Activated T-cell treated with anti-CD3 and anti-CD28 coated beads, Interleukin-2, amount 50 U/mL, for 24 hours (primary cell): ENCODE measurements at regions not wholly inside any gene's neighbourhood (a gene's known extent, or its start where the extent isn't known, plus 50 kb on each side); places are given as distances from the start of the nearest gene placed in this dataset.

Source experiments
- DNase-seq: peaks from one replicate; pipeline ENCODE4 v3.0.0-alpha.2; 2020
- H3K27ac Mint-ChIP-seq: 2 replicates; pipeline ENCODE4 v1.8.0; 2020; ENCODE audit warnings: mild to moderate bottlenecking, mixed read lengths
- H3K27me3 Mint-ChIP-seq: 2 replicates; pipeline ENCODE4 v1.8.0; 2020; ENCODE audit warnings: mixed read lengths
- H3K36me3 Mint-ChIP-seq: 2 replicates; pipeline ENCODE4 v1.8.0; 2020; ENCODE audit warnings: low read depth, mixed read lengths
- H3K4me1 Mint-ChIP-seq: 2 replicates; pipeline ENCODE4 v1.8.0; 2020; ENCODE audit warnings: low read depth, mixed read lengths
- H3K4me3 Mint-ChIP-seq: 2 replicates; pipeline ENCODE4 v1.8.0; 2020; ENCODE audit warnings: mild to moderate bottlenecking, moderate library complexity, mixed read lengths
- H3K9me3 Mint-ChIP-seq: 2 replicates; pipeline ENCODE4 v1.8.0; 2020; ENCODE audit warnings: mixed read lengths

DNA sequence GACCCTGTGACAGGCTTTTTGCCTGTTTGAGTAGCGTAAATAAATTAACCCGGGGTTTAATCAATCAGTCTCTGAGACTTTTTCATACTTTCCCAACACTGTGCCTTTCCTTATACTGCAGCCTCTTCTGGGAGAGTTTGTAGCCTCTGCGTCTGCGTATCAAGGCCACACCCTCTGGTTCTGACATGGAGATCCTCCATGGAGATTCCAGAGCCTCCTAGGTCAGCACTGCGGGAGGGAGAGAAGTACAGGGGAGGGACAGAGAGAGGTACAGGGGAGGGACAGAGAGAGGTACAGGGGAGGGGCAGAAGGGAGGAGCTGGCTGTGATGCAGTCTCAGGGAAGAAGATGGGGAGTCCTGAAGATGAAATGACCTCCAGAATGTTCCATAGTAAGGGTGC, 166.0 kb downstream of the ARL4C start:
- Mint-ChIP-seq H3K4me3 (no peak overlapping the region), H3K9me3 (no peaks in the 10 kb centered on the region), H3K27me3 (no peaks in the 10 kb centered on the region), H3K4me1 (peaks cover 25% of the 10 kb centered on the region), H3K27ac (peak overlapping the region; percentile 31), H3K36me3 (no peaks in the 10 kb centered on the region)
- no peak for DNase-seq

DNA sequence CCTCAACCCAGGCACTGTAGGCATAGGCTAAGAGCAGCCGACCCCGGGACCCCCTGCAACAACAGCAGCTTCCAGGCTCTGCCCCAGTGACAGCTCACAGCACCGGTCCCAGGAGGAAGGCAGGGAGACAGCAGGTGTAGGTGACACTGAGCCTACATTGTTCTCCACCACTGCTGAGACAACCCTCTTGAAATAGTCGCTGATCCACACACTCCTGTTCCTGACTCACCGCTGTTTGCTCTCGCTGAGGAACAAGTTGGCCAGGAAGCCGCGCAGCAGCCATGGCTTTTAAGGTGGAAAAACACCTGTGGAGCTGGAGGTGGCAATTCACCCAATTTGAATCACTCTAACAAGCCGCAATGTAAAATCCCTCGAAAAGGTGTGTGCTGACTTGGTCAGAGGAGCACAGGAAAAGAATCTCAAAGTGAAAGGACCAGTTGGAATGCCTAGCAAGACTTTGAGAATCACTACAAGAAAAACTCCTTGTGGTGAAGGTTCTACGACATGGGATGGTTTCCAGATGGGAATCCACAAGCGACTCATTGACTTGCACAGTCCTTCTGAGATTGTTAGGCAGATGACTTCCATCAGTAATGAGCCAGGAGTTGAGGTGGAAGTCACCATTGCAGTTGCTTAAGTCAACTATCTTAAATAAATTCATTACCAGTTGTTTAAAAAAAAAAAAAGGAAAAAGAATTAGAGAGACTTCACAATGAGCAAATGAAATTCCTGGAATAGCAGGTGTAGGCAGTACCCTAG, 167.5 kb downstream of the ARL4C start:
- Mint-ChIP-seq H3K9me3 (no peaks in the 10 kb centered on the region), H3K27ac (no peak overlapping the region), H3K36me3 (no peaks in the 10 kb centered on the region), H3K4me1 (peaks cover 18% of the 10 kb centered on the region), H3K4me3 (no peak overlapping the region), H3K27me3 (no peaks in the 10 kb centered on the region)
- DNase-seq, result no peak

DNA sequence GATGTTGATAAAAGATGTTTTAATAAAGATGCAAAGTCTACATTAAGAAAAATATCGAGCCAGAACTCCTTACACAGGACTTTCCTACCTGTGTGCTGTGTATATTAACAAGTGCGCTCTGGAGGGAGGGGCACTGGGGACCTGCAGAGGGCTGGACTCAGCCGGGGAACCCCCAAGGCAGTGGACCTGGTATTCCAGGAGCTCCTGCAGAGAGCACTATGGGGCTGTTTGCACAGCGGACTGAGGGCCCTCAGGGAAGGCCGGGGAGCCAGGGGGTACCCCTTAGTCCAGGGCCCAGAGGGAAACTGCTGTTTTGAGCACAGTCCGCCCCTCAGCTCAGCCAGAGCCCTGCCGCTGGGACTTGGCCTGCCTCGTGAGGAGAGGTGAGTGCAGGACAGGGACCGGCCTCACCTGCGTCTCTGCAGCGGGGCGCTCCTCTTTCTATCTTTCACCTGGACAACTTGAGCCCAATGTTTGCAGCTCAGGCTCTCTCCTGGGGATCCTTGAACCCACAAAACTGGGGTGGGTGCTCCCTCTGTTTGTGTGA, 168.4 kb downstream of the ARL4C start:
- Mint-ChIP-seq H3K27ac (no peak overlapping the region), H3K27me3 (no peaks in the 10 kb centered on the region), H3K4me3 (no peak overlapping the region), H3K4me1 (peaks cover 26% of the 10 kb centered on the region), H3K36me3 (no peaks in the 10 kb centered on the region), H3K9me3 (no peaks in the 10 kb centered on the region)
- no peak for DNase-seq

DNA sequence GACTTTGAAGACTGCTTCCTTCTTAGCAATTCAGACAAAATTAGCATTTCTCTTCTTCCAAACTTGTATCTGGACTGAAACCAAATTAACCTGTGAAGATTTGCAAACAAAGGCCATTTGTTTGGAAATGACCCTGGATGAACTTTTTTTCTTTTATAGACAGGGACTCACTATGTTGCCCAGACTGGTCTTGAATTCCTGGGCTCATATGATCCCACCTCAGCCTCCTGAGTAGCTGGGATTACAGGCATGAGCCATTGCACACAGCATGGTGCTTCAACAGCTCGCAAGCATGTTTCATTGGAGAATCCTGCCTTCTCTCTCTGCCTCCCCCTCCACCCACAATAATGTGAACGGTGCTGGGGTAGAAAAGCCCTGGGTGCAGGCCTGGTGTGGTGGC, 170.2 kb downstream of the ARL4C start:
- Mint-ChIP-seq H3K9me3 (no peaks in the 10 kb centered on the region), H3K4me3 (no peak overlapping the region), H3K27ac (no peak overlapping the region), H3K36me3 (no peaks in the 10 kb centered on the region), H3K27me3 (no peaks in the 10 kb centered on the region), H3K4me1 (peaks cover 31% of the 10 kb centered on the region)
- DNase-seq, result no peak

DNA sequence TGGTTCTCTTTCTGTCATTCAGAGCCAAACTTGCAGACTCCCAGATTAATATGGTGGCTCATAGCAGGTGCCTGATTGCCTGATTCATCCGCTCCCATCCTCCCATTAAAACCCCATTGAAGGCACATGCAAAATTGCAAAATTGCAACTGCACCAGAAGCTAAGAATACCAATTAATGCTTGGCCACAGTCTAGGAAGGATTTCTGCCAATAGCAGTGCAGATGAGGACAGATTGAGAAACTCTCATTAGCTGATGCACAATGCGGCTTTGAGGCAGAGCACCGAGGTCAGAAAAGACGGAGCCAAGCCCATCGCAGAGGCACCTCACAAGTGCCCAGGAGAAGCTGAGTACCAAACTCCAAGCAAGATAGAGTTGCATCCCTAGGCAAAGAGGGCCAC, 172.8 kb downstream of the ARL4C start:
- no peak for DNase-seq
- Mint-ChIP-seq H3K27me3 (no peaks in the 10 kb centered on the region), H3K4me1 (peaks cover 30% of the 10 kb centered on the region)

DNA sequence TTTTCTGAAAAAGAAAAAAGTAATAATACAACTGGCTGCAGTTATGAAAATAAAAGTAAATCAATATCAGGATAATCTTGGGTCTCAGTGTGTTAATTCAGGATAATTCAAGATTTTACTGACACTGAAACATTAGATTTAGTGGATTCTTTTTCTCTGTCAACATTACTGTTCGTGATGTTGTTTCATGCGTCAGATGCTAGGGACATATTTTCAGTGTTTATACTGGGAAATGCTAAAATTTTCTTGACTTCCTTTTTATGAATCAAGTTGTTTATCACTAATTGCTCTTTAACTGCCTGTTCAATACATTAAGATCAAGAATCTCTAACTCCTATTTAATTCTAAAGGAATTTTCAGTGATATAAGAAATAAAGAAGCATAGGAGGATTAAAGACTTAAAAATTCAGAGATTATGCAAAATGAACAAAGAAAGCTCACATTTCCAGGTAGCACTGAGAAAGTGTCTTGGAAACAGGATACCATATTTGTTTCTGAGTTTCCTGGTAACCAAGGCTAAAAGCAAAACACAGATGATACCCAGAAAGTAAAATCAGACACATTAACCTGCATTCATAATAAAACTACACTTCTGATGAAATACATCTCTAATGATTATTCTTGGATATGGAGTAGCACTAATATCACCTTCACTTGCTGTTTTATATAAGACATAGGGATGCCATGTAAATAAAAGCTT, 174.0 kb downstream of the ARL4C start:
- no peaks in the 10 kb centered on the region for H3K9me3 Mint-ChIP-seq
- no peaks in the 10 kb centered on the region for H3K36me3 Mint-ChIP-seq
- no peaks in the 10 kb centered on the region for H3K27me3 Mint-ChIP-seq
- DNase-seq, result no peak
- H3K4me3 Mint-ChIP-seq, result no peak overlapping the region
- peaks cover 30% of the 10 kb centered on the region for H3K4me1 Mint-ChIP-seq
- H3K27ac Mint-ChIP-seq, result peak overlapping the region; percentile 33

More for the DNA sequence above, 172.8 kb downstream of the ARL4C start:
- H3K4me3 Mint-ChIP-seq, result no peak overlapping the region
- no peaks in the 10 kb centered on the region for H3K36me3 Mint-ChIP-seq
- no peak overlapping the region for H3K27ac Mint-ChIP-seq
- no peaks in the 10 kb centered on the region for H3K9me3 Mint-ChIP-seq

DNA sequence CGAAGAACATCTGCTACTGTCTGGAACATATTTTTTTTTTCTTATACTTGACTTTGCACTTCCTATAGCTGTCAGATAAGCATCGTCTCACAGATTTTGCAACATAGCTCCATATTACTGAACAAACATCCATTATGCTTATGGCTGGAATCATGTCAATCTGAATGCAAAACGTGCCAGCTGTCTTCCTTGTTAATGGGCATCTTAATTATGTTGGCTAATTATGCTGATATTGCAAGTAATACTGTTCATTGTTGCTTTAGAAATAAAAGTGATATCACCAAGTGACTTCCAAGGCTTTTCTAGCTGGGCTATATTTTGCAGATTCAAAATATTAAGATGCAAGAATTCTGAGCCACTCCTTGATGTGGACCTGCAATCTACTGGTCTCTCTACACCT, 176.8 kb downstream of the ARL4C start:
- Mint-ChIP-seq H3K36me3 (no peaks in the 10 kb centered on the region), H3K27me3 (no peaks in the 10 kb centered on the region), H3K9me3 (no peaks in the 10 kb centered on the region), H3K27ac (no peak overlapping the region), H3K4me3 (no peak overlapping the region), H3K4me1 (peaks cover 30% of the 10 kb centered on the region)
- DNase-seq, result no peak

DNA sequence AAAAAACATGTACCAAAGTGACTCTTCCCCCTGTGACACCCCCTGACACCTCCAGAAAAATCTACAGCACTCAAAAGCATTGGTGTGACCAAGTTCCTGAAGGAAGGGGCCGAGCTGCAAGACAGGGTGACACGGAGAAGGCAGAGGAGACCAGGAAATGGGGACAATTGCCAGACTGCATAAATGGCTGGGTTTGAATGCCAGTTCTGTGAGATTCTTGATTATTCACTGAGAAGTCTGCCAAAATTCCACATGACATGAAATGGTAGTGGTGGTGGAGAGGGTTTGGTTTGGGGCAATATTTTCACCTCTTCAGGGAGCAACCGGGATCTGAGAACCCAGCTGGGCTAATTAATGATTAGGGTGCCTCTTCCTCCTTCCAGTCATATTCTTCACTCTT, 178.5 kb downstream of the ARL4C start:
- Mint-ChIP-seq H3K27me3 (no peaks in the 10 kb centered on the region), H3K9me3 (no peaks in the 10 kb centered on the region), H3K4me3 (no peak overlapping the region), H3K27ac (no peak overlapping the region), H3K4me1 (peaks cover 25% of the 10 kb centered on the region), H3K36me3 (no peaks in the 10 kb centered on the region)
- no peak for DNase-seq

DNA sequence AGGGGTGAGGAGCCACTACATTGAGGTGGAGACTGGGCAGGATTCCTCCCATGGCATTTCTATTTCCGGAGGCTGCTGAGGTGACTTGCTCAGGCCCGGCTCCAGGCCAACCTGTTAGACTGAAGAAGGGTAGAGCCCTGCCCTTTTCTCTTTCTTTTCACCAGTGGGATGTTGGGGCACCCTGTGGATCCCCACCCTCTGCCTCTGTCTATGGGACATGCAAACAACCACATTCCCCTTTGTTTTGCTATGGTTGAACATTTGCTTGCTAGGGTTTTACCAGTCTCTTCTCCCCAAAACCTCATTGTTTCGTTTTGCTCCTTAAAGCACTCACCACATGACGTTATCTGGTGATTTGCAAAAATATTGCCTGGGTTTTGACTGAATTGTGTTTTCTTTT, 183.3 kb downstream of the ARL4C start:
- peaks cover 35% of the 10 kb centered on the region for H3K4me1 Mint-ChIP-seq
- no peak overlapping the region for H3K4me3 Mint-ChIP-seq
- peaks cover 9% of the 10 kb centered on the region for H3K9me3 Mint-ChIP-seq
- no peak overlapping the region for H3K27ac Mint-ChIP-seq
- H3K36me3 Mint-ChIP-seq, result peaks cover 3% of the 10 kb centered on the region
- no peaks in the 10 kb centered on the region for H3K27me3 Mint-ChIP-seq
- peak; percentile 19 for DNase-seq

DNA sequence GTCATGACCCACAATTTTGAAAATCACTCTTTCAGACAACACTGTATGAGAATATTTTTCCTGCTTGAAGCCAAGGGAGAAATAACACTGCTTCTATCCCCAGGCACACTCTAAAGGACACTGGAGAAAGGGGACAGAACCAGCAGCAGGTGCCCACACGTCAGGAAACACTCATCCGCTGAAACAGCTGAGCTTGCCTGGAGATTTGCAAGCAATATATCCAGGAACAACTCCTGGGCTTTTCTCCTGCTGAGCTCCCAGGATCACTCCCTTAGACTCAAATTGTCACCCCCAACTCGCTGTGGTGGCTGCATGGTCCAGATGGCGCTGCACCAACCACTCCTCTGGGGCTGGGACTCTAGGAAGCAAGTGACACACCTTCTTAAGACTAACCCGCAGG, 186.7 kb downstream of the ARL4C start:
- Mint-ChIP-seq H3K4me3 (peak overlapping the region; percentile 14), H3K36me3 (peaks cover 7% of the 10 kb centered on the region), H3K9me3 (peaks cover 15% of the 10 kb centered on the region), H3K4me1 (peaks cover 56% of the 10 kb centered on the region), H3K27me3 (no peaks in the 10 kb centered on the region), H3K27ac (peak overlapping the region; percentile 97)
- peak; percentile 22 for DNase-seq

DNA sequence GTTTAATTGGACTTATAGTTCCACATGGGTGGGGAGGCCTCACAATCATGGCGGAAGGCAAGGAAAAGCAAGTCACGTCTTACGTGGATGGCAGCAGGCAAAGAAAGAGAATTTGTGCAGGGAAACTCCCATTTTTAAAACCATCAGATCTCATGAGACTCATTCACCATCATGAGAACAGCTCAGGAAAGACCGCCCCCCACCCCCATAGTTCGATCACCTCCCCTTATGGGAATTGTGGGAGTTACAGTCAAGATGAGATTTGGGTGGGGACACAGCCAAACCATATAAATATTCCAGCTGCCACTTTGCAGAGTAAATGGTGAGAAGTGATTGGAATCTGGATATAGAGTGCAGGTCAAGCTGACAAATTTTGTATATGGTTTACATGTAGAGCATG, 187.4 kb downstream of the ARL4C start:
- peaks cover 15% of the 10 kb centered on the region for H3K9me3 Mint-ChIP-seq
- H3K36me3 Mint-ChIP-seq, result peaks cover 7% of the 10 kb centered on the region
- peaks cover 59% of the 10 kb centered on the region for H3K4me1 Mint-ChIP-seq
- H3K27ac Mint-ChIP-seq, result peak overlapping the region; percentile 97
- DNase-seq, result peak; percentile 40
- H3K27me3 Mint-ChIP-seq, result no peaks in the 10 kb centered on the region
- peak overlapping the region; percentile 39 for H3K4me3 Mint-ChIP-seq

DNA sequence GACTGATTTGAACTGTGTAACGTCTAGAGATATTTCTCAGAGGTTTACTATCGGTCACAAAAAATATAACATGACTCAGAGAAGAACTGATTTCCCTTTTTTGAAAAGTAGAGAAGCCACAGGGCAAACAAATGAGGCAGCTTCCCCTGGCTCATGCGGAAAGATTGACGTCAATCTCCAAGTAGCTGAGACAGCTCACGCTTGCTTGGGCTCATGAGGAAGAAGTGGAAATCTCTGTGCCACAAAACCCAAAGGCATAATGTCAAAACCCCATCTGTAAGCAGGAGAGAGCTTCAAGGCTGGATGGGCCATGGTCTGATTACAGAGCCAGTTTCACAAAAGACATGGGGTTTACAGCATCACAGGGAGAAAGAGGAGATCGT, 188.1 kb downstream of the ARL4C start:
- Mint-ChIP-seq H3K4me1 (peaks cover 57% of the 10 kb centered on the region), H3K9me3 (peaks cover 15% of the 10 kb centered on the region), H3K27me3 (no peaks in the 10 kb centered on the region), H3K4me3 (peak overlapping the region; percentile 39), H3K36me3 (peaks cover 7% of the 10 kb centered on the region), H3K27ac (peak overlapping the region; percentile 97)
- DNase-seq, result peak; percentile 68

DNA sequence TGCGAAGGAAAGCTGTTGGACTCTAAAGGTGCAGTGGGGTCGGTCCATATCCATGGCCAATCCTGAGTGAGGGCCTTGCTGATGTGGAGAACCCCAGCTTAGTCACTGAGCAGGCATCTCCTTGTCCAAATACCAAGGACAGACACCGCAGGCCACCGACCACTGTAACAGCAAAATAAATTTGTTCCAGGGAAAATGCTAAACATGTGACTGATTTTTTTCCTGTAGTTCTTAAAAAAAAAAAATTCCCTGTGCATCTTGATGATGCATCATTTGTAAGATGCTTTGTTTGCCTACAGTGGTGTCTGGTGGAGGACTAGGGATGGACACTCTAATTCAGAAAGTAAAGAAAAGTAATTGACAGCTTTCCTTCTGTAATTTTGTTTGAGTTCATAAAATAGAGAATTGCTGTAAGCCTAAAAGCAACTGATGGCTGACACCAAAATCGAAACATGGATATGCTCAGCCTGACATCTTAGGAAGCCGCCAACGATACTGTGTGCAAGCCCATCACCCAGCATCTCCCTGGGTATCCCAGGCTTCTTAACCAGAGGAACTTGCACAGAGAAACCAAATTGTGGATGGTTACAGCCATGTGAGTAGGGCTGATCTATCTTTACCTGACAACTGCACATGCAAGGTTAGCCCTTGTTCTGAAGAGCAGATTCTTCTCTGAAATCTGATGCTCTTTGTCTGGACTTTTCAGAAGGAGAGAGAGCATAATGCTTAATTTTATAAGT, 188.6 kb downstream of the ARL4C start:
- H3K4me1 Mint-ChIP-seq, result peaks cover 53% of the 10 kb centered on the region
- peaks cover 7% of the 10 kb centered on the region for H3K36me3 Mint-ChIP-seq
- DNase-seq, result peak; percentile 29
- peak overlapping the region; percentile 39 for H3K4me3 Mint-ChIP-seq
- peak overlapping the region; percentile 97 for H3K27ac Mint-ChIP-seq
- no peaks in the 10 kb centered on the region for H3K27me3 Mint-ChIP-seq
- peaks cover 15% of the 10 kb centered on the region for H3K9me3 Mint-ChIP-seq

DNA sequence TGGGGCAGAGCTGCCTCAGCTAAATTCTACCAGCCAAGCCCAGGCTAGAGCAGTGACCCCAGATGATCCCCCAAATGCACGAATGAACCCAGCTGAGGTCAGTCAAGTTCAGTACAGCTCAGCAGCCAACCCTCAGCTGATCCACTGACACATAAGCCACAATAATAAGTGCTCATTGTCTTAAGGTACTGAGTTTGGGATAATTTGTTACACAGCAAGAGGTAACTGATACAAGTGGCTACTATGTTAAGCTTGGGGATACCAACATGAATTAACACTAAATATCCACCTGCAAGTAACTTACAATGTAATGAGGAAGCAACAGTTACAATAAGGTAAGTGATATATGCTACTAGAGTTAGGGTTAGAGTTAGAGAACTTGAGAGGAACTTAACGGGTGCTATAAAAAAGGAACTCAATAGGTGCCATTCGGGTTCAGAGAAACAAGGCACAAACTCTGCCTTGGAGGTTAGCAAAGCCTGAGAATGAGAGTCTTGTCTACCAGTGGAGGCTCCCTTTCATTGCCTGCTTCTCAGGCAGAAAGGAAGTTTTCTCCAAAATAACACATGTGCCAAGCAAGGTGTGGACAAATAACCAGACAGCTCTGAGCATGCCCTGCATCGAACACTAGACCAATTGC, 189.4 kb downstream of the ARL4C start:
- Mint-ChIP-seq H3K27ac (peak overlapping the region; percentile 97), H3K27me3 (no peaks in the 10 kb centered on the region), H3K36me3 (peaks cover 7% of the 10 kb centered on the region), H3K9me3 (peaks cover 15% of the 10 kb centered on the region), H3K4me1 (peaks cover 58% of the 10 kb centered on the region), H3K4me3 (no peak overlapping the region)
- peak; percentile 13 for DNase-seq
